Esophagus muscularis mucosa (tissue), 4 donors: ENCODE measurements at regions not wholly inside any gene's neighbourhood (a gene's known extent, or its start where the extent isn't known, plus 50 kb on each side); places are given as distances from the start of the nearest gene placed in this dataset.
A peak's percentile ranks its signal among the peaks of the same experiment; 100 is the strongest.

Source experiments
- DNase-seq: peaks from one replicate; pipeline ENCODE4 v3.0.0-alpha.2; 2017; ENCODE audit errors: extremely low spot score
- H3K27ac ChIP-seq, 4 donors: fragments of 200-600 bp; sonication (generic); replicated peaks in 1 of 4; 1 replicate in 3 of 4; 2 replicates in 1 of 4; pipeline ENCODE4 v1.5.1; 2016 to 2019; ENCODE audit warnings: mild to moderate bottlenecking in 1 of 4
- H3K27me3 ChIP-seq, 4 donors: fragments of 200-600 bp; sonication (generic); one replicate each; pipeline versions ENCODE4 v1.5.1 to v1.6.0; 2016 to 2019
- H3K36me3 ChIP-seq, 4 donors: fragments of 200-600 bp; sonication (generic); one replicate each; pipeline ENCODE4 v1.5.1; 2016 to 2019
- H3K4me1 ChIP-seq, 4 donors: fragments of 200-600 bp; sonication (generic); one replicate each; pipeline ENCODE4 v1.5.1; 2016 to 2019
- H3K4me3 ChIP-seq, 4 donors: fragments of 200-600 bp; sonication (generic); 1 replicate in 2 of 4; 2 replicates in 2 of 4; pipeline ENCODE4 v1.5.1; 2016 to 2019; ENCODE audit warnings: mild to moderate bottlenecking in 4 of 4, moderate library complexity in 1 of 4
- H3K9me3 ChIP-seq, 4 donors: fragments of 200-600 bp; sonication (generic); 1 replicate in 3 of 4; 2 replicates in 1 of 4; pipeline ENCODE4 v1.5.1; 2016 to 2019
- EP300 ChIP-seq: sonication (generic); formaldehyde crosslinking; IDR thresholded peaks from one replicate; pipeline ENCODE4 v1.6.1; 2017; ENCODE audit warnings: antibody characterized with exemption
- POLR2A ChIP-seq: fragments of 450-650 bp; IDR thresholded peaks from one replicate; pipeline ENCODE4 v1.6.1; 2017; ENCODE audit warnings: antibody characterized with exemption, moderate library complexity, mild to moderate bottlenecking, low read depth
- POLR2AphosphoS5 ChIP-seq, 2 donors: sonication (generic); formaldehyde crosslinking; IDR thresholded peaks; one replicate each; pipeline ENCODE4 v1.6.1; 2017; ENCODE audit warnings: antibody characterized with exemption in 2 of 2
- WGBS: methylation state at CpG from one replicate; pipeline ENCODE4 v1.1.5; 2018; 5-methylcytosine and 5-hydroxymethylcytosine counted together
- intact Hi-C: fragments of 100-400 bp; cut with DNase I; formaldehyde crosslinking; loops from one replicate; pipeline ENCODE4 v1.15.1; 2023
- TF ChIP-seq, protein P1 (sequence below), 3 experiments: fragments of 200-600 bp in 2 of 3; fragments of 450-650 bp in 1 of 3; sonication (generic) in 2 of 3; IDR thresholded peaks; one replicate each; pipeline ENCODE4 v1.5.1; 2017 to 2019; ENCODE audit warnings: antibody characterized with exemption in 3 of 3, mild to moderate bottlenecking in 2 of 3, moderate library complexity in 1 of 3

DNA sequence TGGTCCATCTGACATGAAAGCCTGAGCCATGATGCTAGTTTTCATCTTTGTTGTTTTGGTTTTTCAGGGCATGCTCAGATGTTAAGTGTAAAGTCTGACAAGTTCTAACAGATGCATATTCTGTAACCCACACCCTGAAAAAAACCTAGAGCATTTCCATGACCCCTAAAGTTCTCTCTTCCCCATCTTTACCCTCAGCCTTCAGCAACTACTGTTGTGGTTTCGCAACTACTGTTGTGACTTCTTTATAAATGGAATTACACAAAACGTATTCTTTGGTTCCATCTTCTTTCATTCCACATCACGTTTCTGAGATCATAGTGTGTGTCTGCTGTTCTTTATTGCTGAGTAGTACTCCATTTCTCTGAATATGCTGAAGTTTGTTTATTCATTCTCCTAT is 65.1 kb upstream of the LDLRAD3 start:
- H3K36me3 ChIP-seq = no peaks in the 10 kb centered on the region
- H3K27me3 ChIP-seq = no peaks in the 10 kb centered on the region
- TF ChIP-seq EP300 (no peak), POLR2A (no peak), POLR2AphosphoS5 (IDR thresholded peaks at IDR 0.05) (no peak)
- TF ChIP-seq, protein P1, sequence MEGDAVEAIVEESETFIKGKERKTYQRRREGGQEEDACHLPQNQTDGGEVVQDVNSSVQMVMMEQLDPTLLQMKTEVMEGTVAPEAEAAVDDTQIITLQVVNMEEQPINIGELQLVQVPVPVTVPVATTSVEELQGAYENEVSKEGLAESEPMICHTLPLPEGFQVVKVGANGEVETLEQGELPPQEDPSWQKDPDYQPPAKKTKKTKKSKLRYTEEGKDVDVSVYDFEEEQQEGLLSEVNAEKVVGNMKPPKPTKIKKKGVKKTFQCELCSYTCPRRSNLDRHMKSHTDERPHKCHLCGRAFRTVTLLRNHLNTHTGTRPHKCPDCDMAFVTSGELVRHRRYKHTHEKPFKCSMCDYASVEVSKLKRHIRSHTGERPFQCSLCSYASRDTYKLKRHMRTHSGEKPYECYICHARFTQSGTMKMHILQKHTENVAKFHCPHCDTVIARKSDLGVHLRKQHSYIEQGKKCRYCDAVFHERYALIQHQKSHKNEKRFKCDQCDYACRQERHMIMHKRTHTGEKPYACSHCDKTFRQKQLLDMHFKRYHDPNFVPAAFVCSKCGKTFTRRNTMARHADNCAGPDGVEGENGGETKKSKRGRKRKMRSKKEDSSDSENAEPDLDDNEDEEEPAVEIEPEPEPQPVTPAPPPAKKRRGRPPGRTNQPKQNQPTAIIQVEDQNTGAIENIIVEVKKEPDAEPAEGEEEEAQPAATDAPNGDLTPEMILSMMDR (IDR thresholded peaks at IDR 0.05) = no peak
- DNase-seq = no peak
- no peaks in the 10 kb centered on the region for H3K4me1 ChIP-seq
- intact Hi-C loops = no loop called here
- no peaks in the 10 kb centered on the region for H3K9me3 ChIP-seq
- 65% methylated on average over 3 of the region's 3 CpGs for WGBS
- H3K4me3 ChIP-seq = no peak overlapping the region
- no peak overlapping the region for H3K27ac ChIP-seq

DNA sequence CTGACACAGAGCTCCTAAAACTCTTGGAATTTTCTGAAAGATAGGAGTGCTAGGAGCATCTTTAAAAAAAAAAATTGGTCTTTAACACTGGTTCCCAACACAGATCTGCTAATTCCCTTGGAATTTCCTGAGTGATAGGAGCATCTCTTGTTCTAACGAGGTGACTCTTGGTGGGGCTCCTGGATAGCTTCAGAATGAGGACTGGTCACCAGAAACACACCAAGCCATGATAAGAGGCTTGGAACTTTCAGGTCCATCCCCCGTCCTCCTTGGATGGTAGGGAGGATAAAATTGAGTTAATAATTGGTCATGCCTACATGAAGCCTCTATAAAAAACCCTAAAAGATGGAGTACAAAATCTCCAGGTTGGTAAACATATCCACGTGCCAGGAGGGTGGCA is 64.5 kb upstream of the LDLRAD3 start:
- Histone ChIP-seq H3K27ac (no peak overlapping the region), H3K9me3 (no peaks in the 10 kb centered on the region), H3K4me1 (no peaks in the 10 kb centered on the region), H3K4me3 (no peak overlapping the region), H3K36me3 (no peaks in the 10 kb centered on the region), H3K27me3 (no peaks in the 10 kb centered on the region)
- peak; percentile 62 for DNase-seq
- no peak for TF ChIP-seq POLR2AphosphoS5 (IDR thresholded peaks at IDR 0.05)
- TF ChIP-seq, protein P1 (IDR thresholded peaks at IDR 0.05) = no peak
- no peak for TF ChIP-seq EP300
- TF ChIP-seq POLR2A = no peak
- WGBS = 53% methylated on average over 3 of the region's 3 CpGs
- intact Hi-C loops = no loop called here

GRCh38 chr11:35886759-35887158 is 57.1 kb upstream of the LDLRAD3 start:
- intact Hi-C loops = no loop called here
- 97% methylated on average over 2 of the region's 2 CpGs for WGBS
- TF ChIP-seq POLR2A (no peak), EP300 (no peak)
- TF ChIP-seq, protein P1 (IDR thresholded peaks at IDR 0.05) = no peak

DNA sequence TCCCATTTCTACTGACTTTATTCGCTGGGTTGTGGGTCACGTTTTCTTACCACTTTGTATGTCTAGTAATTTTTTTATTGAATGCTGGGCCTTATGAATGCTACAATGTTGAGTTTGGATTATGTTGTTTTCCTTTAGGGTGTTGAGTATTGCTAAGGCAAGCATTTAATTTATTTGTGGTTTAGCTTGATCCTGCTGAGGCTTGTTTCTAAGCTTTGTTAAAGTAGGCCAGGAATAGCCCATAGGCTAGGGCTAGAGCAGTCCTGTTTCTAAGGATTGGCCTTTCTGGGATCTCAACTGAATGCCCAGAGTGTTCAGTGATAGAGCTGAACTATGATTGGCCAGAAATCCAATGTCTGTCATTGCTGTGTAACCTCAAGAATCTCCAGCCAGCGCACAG is 56.1 kb upstream of the LDLRAD3 start:
- DNase-seq = no peak
- Histone ChIP-seq H3K27ac (no peak overlapping the region), H3K4me1 (no peaks in the 10 kb centered on the region), H3K9me3 (no peaks in the 10 kb centered on the region), H3K4me3 (no peak overlapping the region), H3K36me3 (no peaks in the 10 kb centered on the region), H3K27me3 (peaks cover 0 to 3% (median 0%) of the 10 kb centered on the region in 4 donors)
- WGBS = 96% methylated on average over 3 of the region's 3 CpGs
- intact Hi-C loops = no loop called here
- TF ChIP-seq, protein P1 (IDR thresholded peaks at IDR 0.05) = no peak
- no peak for TF ChIP-seq POLR2A
- no peak for TF ChIP-seq POLR2AphosphoS5 (IDR thresholded peaks at IDR 0.05)
- TF ChIP-seq EP300 = no peak

More at GRCh38 chr11:35886759-35887158, 57.1 kb upstream of the LDLRAD3 start:
- Histone ChIP-seq H3K9me3 (no peaks in the 10 kb centered on the region), H3K36me3 (no peaks in the 10 kb centered on the region), H3K27ac (no peak overlapping the region), H3K4me3 (no peak overlapping the region), H3K4me1 (no peaks in the 10 kb centered on the region), H3K27me3 (peaks cover 0 to 3% (median 0%) of the 10 kb centered on the region in 4 donors)
- no peak for DNase-seq

DNA sequence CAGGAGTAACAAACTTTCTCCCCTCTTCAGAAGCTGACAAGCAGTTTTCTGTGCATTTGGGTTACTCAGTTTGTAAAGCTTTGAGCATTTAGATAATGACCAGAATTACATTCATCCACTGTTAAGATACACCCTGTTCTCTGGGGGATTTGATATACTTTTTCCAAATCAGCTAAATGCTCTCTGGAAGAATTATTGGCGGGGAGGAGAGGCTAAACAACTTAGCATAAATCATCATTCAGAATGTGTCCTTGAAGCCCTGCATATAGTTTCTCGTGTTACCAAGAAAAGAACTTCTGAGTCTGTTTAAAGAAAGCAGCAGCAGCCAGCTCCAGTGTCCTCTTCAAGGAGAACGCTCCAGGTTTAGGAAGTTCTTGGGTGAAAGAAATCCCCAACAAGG is 54.9 kb upstream of the LDLRAD3 start:
- no peak for DNase-seq
- H3K9me3 ChIP-seq = no peaks in the 10 kb centered on the region

More for the DNA sequence above, 54.9 kb upstream of the LDLRAD3 start:
- H3K4me1 ChIP-seq = no peaks in the 10 kb centered on the region
- H3K27me3 ChIP-seq = peaks cover 0 to 3% (median 0%) of the 10 kb centered on the region in 4 donors
- intact Hi-C loops = no loop called here
- TF ChIP-seq EP300 (no peak), POLR2AphosphoS5 (IDR thresholded peaks at IDR 0.05) (no peak), POLR2A (no peak)
- TF ChIP-seq, protein P1 (IDR thresholded peaks at IDR 0.05) = no peak
- no peak overlapping the region for H3K4me3 ChIP-seq
- WGBS = 78% methylated on average over 3 of the region's 3 CpGs
- H3K36me3 ChIP-seq = no peaks in the 10 kb centered on the region
- no peak overlapping the region for H3K27ac ChIP-seq
